GM12872 (cell line): ENCODE measurements at regions not wholly inside any gene's neighbourhood (a gene's known extent, or its start where the extent isn't known, plus 50 kb on each side); places are given as distances from the start of the nearest gene placed in this dataset.

Source experiments
- CTCF ChIP-seq: IDR thresholded peaks from 3 replicates; pipeline ENCODE4 v1.5.1; 2011; ENCODE audit warnings: low read depth, mild to moderate bottlenecking, low read length, moderate library complexity; ENCODE audit not compliant: insufficient read depth

GRCh38 chr2:18299423-18300212 lies 260.8 kb downstream of the RDH14 start:
- TF ChIP-seq CTCF: no peak

- TF ChIP-seq CTCF: no peak
Measured at GRCh38 chr2:18297534-18298058, 262.9 kb downstream of the RDH14 start.

GRCh38 chr2:18290386-18290785 lies 270.1 kb downstream of the RDH14 start:
- no peak for TF ChIP-seq CTCF

- TF ChIP-seq CTCF: no peak
Measured at GRCh38 chr2:18286897-18287296, 273.6 kb downstream of the RDH14 start.

GRCh38 chr2:18284331-18284730 lies 276.1 kb downstream of the RDH14 start:
- TF ChIP-seq CTCF: no peak

- no peak for TF ChIP-seq CTCF
Measured at GRCh38 chr2:18282026-18282425, 278.4 kb downstream of the RDH14 start.

GRCh38 chr2:18276583-18277075 lies 283.8 kb downstream of the RDH14 start:
- TF ChIP-seq CTCF: no peak
